Ishikawa (cell line): ENCODE measurements at regions not wholly inside any gene's neighbourhood (a gene's known extent, or its start where the extent isn't known, plus 50 kb on each side); places are given as distances from the start of the nearest gene placed in this dataset.

Source experiments
- CEBPB ChIP-seq: IDR thresholded peaks from 2 replicates; pipeline ENCODE4 v1.6.1; 2012
- CREB1 ChIP-seq: IDR thresholded peaks from 2 replicates; pipeline ENCODE4 v1.6.1; 2012; ENCODE audit warnings: low read depth
- EGR1 ChIP-seq: IDR thresholded peaks from 2 replicates; pipeline ENCODE4 v1.6.1; 2012
- EP300 ChIP-seq: IDR thresholded peaks from 2 replicates; pipeline ENCODE4 v1.6.1; 2012; ENCODE audit warnings: borderline replicate concordance
- FOXM1 ChIP-seq: IDR thresholded peaks from 2 replicates; pipeline ENCODE4 v1.6.1; 2012; ENCODE audit warnings: low read depth, borderline replicate concordance
- MAX ChIP-seq: IDR thresholded peaks from 2 replicates; pipeline ENCODE4 v1.6.1; 2012
- NFIC ChIP-seq: IDR thresholded peaks from 2 replicates; pipeline ENCODE4 v1.6.1; 2012
- RAD21 ChIP-seq: IDR thresholded peaks from 2 replicates; pipeline ENCODE4 v1.6.1; 2012; ENCODE audit warnings: low read depth
- TAF1 ChIP-seq: IDR thresholded peaks from 2 replicates; pipeline ENCODE4 v1.6.1; 2012; ENCODE audit warnings: low read depth, mild to moderate bottlenecking
- TCF12 ChIP-seq: IDR thresholded peaks from 2 replicates; pipeline ENCODE4 v1.6.1; 2012; ENCODE audit warnings: low read depth
- TEAD4 ChIP-seq: IDR thresholded peaks from 2 replicates; pipeline ENCODE4 v1.6.1; 2012
- USF1 ChIP-seq: IDR thresholded peaks from 2 replicates; pipeline ENCODE4 v1.6.1; 2012
- YY1 ChIP-seq: IDR thresholded peaks from 2 replicates; pipeline ENCODE4 v1.6.1; 2012; ENCODE audit warnings: low read depth
- ZBTB7A ChIP-seq: IDR thresholded peaks from 2 replicates; pipeline ENCODE4 v1.6.1; 2012; ENCODE audit warnings: low read depth
- TF ChIP-seq, protein P1 (sequence below): IDR thresholded peaks from 2 replicates; pipeline ENCODE4 v1.6.1; 2012; ENCODE audit warnings: low read depth, mild to moderate bottlenecking

DNA sequence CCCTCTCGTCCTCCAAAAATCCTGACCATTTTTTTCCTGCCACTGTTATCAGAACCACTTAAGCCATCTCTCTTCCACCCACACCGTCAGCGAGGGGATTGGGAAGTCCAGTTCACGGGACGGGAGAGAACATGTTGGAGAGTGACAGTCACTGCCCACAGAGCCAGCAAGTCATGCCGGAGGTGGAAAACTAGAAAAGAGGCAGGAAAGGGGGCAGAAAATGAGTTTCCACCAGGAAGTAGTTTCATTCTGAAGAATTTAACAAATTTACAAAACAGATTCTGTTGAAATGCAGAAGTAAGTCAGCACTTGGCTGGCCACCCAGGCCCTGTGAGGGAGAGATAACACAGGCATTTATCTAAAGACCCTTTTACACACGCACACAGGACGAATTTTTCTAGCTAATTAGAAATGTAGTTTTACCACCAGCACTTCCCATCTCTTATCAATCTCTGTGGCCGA, 431.3 kb downstream of the TSN start:
- TF ChIP-seq TCF12: no peak
- TF ChIP-seq MAX: no peak
- TF ChIP-seq CEBPB: no peak
- no peak for TF ChIP-seq EP300
- TF ChIP-seq, protein P1, sequence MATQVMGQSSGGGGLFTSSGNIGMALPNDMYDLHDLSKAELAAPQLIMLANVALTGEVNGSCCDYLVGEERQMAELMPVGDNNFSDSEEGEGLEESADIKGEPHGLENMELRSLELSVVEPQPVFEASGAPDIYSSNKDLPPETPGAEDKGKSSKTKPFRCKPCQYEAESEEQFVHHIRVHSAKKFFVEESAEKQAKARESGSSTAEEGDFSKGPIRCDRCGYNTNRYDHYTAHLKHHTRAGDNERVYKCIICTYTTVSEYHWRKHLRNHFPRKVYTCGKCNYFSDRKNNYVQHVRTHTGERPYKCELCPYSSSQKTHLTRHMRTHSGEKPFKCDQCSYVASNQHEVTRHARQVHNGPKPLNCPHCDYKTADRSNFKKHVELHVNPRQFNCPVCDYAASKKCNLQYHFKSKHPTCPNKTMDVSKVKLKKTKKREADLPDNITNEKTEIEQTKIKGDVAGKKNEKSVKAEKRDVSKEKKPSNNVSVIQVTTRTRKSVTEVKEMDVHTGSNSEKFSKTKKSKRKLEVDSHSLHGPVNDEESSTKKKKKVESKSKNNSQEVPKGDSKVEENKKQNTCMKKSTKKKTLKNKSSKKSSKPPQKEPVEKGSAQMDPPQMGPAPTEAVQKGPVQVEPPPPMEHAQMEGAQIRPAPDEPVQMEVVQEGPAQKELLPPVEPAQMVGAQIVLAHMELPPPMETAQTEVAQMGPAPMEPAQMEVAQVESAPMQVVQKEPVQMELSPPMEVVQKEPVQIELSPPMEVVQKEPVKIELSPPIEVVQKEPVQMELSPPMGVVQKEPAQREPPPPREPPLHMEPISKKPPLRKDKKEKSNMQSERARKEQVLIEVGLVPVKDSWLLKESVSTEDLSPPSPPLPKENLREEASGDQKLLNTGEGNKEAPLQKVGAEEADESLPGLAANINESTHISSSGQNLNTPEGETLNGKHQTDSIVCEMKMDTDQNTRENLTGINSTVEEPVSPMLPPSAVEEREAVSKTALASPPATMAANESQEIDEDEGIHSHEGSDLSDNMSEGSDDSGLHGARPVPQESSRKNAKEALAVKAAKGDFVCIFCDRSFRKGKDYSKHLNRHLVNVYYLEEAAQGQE: no peak
- no peak for TF ChIP-seq TEAD4
- no peak for TF ChIP-seq EGR1
- TF ChIP-seq YY1: no peak
- no peak for TF ChIP-seq FOXM1
- no peak for TF ChIP-seq TAF1

DNA sequence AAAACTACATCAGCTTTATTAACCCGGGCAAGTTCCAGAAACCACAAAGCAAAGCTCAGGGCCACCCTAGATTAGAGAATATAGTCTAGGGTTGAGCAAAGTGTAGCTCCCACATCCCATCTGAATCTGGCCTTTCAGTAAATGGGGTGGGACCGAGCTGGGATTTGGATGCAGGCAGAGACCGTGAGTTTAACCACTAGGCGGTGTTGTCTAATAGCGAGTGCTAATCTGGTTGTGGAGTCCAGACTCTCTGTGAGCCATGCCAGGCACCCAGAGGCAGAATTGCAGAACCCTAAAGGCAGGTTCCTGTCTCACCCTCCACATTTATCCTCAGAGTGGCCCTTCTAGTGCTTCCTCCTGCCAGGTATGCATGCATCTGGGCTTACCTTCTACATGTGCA, 435.9 kb downstream of the TSN start:
- TF ChIP-seq USF1: no peak
- TF ChIP-seq TEAD4: no peak
- TF ChIP-seq RAD21: peak; percentile 76
- no peak for TF ChIP-seq NFIC

- no peak for TF ChIP-seq NFIC
- TF ChIP-seq TCF12: no peak
- peak; percentile 59 for TF ChIP-seq CEBPB
- no peak for TF ChIP-seq RAD21
Observed at GRCh38 chr2:122193622-122194021, 438.2 kb downstream of the TSN start.

- TF ChIP-seq YY1 (no peak), TAF1 (no peak), USF1 (no peak), TEAD4 (no peak), RAD21 (no peak), CEBPB (no peak), FOXM1 (no peak), MAX (no peak), EGR1 (no peak), NFIC (no peak)
Observed at GRCh38 chr2:122194546-122194945, 439.1 kb downstream of the TSN start.

DNA sequence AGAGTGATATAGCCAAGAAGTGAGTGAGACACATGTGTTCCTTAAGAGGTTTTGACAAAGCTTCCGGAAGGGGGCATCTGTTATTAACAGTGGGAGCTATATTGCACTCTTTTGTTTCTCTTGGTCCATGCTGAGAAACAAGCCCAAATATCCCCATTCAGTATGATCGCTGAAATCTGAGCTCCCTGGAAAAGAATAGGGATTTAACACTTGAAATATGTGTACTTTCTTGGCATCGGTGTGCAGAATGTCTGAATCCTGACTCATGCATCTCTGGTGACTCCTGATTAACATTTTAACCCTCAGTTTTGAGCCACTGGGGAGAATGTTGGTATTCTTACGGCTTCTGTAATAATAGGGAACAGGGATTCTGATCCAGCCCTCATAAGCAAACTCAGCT, 448.1 kb downstream of the TSN start:
- TF ChIP-seq NFIC (peak; percentile 98), ZBTB7A (no peak), FOXM1 (peak; percentile 96), RAD21 (peak; percentile 68), CEBPB (peak; percentile 65), YY1 (no peak), EP300 (peak; percentile 99), CREB1 (no peak), EGR1 (no peak), TAF1 (no peak), MAX (peak; percentile 64; the same call in 1 of the 2 replicates), TCF12 (peak; percentile 98), USF1 (no peak), TEAD4 (peak; percentile 97)
- TF ChIP-seq, protein P1: no peak

DNA sequence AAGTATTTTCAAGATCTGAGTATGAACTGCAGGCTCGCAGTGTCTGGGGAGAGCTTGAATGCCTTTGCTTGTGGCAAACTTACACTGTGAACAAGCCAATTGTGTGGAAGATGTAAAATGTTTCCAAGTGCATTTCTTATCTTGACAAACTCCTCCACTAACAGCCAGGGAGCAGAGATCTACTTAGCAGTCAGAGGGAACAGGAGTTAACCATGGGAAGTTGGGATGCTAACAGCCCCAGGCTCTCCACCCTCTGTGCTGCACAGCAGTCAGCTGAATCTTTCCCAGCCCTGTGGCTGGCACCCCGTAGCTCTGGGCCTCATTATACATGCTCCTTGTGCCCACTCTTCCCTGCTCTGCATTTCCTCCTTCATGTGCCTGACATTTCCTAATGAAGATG, 450.2 kb downstream of the TSN start:
- TF ChIP-seq FOXM1 (no peak), CREB1 (no peak)

DNA sequence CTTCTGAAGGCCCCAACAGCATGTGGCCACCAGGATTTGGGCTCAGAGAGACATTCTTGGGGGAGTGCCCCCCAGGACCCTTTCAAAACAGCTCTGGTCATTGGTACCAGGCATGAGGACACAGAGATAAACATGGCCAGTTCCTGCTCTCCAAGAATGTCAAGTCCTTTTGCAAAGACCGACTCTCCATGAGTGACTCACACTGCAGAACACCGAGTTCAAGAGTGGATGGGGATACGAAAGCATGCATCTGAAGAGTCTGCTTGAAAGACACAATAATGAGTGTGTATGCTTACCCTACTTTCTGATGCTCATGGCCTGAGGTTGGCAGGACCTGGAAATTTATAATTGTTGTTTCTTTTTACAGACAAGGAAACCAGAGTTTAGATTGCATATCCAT, 450.6 kb downstream of the TSN start:
- TF ChIP-seq EP300 (no peak), CREB1 (no peak), TCF12 (no peak), ZBTB7A (no peak), FOXM1 (no peak), TEAD4 (no peak), USF1 (no peak), TAF1 (no peak), YY1 (no peak), MAX (no peak; the same call in 1 of the 2 replicates)
- TF ChIP-seq, protein P1: no peak
